ENCODE measurements at regions not wholly inside any gene's neighbourhood (a gene's known extent, or its start where the extent isn't known, plus 50 kb on each side); places are given as distances from the start of the nearest gene placed in this dataset.

DNA sequence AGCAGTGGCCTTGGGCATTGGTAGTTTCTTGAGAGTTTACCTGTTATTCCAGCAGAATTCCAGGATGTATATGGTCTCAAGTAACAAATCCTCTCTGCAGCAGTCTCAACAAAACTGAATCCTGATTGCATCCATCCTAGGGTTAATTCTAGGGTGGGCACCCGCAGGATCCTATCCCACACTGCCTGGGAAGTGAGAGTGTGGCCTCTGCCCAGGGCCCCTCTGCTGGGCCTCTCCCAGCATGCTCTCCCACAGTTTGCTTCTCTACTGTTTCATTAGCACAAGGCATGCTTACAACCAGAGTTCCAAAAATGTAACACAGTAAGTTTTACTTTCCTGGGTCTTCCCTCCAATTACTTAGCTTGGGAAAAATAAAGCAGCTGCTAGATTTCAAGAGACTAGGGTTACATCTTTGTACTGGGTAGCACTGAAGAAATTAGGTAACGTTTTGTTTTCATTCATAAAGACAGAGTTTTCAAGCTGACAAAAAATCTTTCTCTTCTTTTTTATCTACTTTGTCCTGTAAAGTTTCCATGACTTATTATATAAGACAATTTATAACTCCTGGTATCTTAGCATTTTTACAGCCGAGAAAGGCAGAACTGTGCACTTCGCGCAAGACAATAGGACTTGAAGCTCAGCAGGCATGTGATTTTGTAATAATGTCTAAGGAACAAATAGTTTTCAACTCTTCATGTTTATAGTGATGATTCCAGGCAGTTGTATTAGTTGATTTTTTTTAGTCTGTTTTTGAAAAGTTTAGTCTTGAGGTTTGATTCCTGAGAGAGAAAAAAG is 131.2 kb upstream of the PCDH18 start:
- peaks cover under 1% of the 10 kb centered on the region for H3K27me3 Mint-ChIP-seq (ENCODE audit: unreplicated experiment)
- peaks cover 6% of the 10 kb centered on the region for H3K4me1 Mint-ChIP-seq (ENCODE audit: low read depth, unreplicated experiment)

DNA sequence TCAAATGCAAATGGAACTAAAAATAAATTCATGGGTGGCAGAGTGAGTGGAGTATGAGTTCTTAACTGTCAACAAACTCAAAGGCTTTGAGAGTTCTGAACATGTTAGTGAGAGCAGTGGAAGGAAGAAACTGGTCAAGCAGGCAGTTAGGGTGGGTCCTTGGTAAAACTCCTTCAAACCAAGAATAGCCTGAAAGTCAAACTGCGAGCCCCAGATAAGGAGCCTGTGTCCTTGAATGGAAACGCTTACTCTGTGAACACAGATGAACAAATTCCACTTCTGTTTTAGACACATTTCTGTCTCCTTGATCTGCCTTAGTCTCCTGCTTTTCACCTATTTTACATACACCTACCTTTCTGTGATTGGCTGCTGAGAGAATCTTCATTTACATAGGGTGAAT is 129.4 kb upstream of the PCDH18 start:
- H3K4me1 Mint-ChIP-seq (ENCODE audit: low read depth, unreplicated experiment): peaks cover 4% of the 10 kb centered on the region
- no peaks in the 10 kb centered on the region for H3K27me3 Mint-ChIP-seq (ENCODE audit: unreplicated experiment)
- no peak overlapping the region for H3K27ac Mint-ChIP-seq (ENCODE audit: unreplicated experiment)
- no peaks in the 10 kb centered on the region for H3K9me3 Mint-ChIP-seq (ENCODE audit: unreplicated experiment)
- no peak overlapping the region for H3K4me3 Mint-ChIP-seq (ENCODE audit: unreplicated experiment)
- TF ChIP-seq, protein P1, sequence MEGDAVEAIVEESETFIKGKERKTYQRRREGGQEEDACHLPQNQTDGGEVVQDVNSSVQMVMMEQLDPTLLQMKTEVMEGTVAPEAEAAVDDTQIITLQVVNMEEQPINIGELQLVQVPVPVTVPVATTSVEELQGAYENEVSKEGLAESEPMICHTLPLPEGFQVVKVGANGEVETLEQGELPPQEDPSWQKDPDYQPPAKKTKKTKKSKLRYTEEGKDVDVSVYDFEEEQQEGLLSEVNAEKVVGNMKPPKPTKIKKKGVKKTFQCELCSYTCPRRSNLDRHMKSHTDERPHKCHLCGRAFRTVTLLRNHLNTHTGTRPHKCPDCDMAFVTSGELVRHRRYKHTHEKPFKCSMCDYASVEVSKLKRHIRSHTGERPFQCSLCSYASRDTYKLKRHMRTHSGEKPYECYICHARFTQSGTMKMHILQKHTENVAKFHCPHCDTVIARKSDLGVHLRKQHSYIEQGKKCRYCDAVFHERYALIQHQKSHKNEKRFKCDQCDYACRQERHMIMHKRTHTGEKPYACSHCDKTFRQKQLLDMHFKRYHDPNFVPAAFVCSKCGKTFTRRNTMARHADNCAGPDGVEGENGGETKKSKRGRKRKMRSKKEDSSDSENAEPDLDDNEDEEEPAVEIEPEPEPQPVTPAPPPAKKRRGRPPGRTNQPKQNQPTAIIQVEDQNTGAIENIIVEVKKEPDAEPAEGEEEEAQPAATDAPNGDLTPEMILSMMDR (IDR thresholded peaks at IDR 0.05; ENCODE audit: partially characterized antibody, unreplicated experiment): no peak
- no peaks in the 10 kb centered on the region for H3K36me3 Mint-ChIP-seq (ENCODE audit: unreplicated experiment)
- DNase-seq: no peak

More for the DNA sequence above, 131.2 kb upstream of the PCDH18 start:
- DNase-seq: no peak
- no peak overlapping the region for H3K4me3 Mint-ChIP-seq (ENCODE audit: unreplicated experiment)
- no peak overlapping the region for H3K27ac Mint-ChIP-seq (ENCODE audit: unreplicated experiment)
- H3K36me3 Mint-ChIP-seq (ENCODE audit: unreplicated experiment): no peaks in the 10 kb centered on the region
- TF ChIP-seq, protein P1 (IDR thresholded peaks at IDR 0.05; ENCODE audit: partially characterized antibody, unreplicated experiment): no peak
- no peaks in the 10 kb centered on the region for H3K9me3 Mint-ChIP-seq (ENCODE audit: unreplicated experiment)

DNA sequence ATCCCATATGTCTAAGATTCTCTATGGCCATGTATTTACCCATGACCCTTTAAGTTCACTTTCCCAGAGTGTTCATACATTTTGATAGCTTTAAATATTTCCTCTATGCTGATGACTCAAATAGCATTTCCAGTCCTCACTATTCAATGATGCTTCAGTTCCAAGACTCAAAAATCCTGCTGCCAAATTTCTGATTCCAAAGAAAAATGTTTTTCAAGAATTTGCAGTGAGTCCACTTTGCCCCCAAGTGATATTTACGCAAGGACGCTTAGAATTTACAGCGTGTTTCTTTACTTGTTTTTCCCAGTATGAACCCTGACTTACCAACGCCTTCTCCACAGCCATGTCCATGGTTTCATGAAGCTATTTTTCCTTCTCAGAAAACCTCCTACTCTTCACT is 127.9 kb upstream of the PCDH18 start:
- Mint-ChIP-seq H3K27ac (ENCODE audit: unreplicated experiment) (no peak overlapping the region), H3K4me1 (ENCODE audit: low read depth, unreplicated experiment) (peaks cover 4% of the 10 kb centered on the region), H3K4me3 (ENCODE audit: unreplicated experiment) (no peak overlapping the region), H3K36me3 (ENCODE audit: unreplicated experiment) (no peaks in the 10 kb centered on the region), H3K27me3 (ENCODE audit: unreplicated experiment) (peaks cover 2% of the 10 kb centered on the region), H3K9me3 (ENCODE audit: unreplicated experiment) (no peaks in the 10 kb centered on the region)
- TF ChIP-seq, protein P1 (IDR thresholded peaks at IDR 0.05; ENCODE audit: partially characterized antibody, unreplicated experiment): no peak
- DNase-seq: no peak

DNA sequence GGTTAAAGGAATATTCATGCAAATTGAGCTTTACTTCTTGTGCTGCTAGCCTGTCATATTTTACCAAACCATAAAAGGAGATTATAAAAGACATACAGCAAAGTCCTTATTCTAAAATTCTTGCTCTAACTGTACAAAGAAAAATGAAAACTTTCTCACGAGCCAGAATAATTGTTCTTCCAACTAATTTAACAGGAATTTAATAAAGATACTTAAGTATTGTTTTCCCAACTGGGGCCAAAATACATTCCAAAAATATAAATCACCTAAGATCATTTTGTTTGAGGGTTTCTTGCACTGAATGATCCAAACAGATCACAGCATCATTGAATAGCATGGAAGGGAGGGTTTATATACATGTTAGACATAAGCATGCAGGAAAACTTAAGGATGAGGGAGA is 127.1 kb upstream of the PCDH18 start:
- TF ChIP-seq, protein P1 (IDR thresholded peaks at IDR 0.05; ENCODE audit: partially characterized antibody, unreplicated experiment): no peak
- Mint-ChIP-seq H3K27me3 (ENCODE audit: unreplicated experiment) (peaks cover 2% of the 10 kb centered on the region), H3K36me3 (ENCODE audit: unreplicated experiment) (no peaks in the 10 kb centered on the region), H3K4me3 (ENCODE audit: unreplicated experiment) (no peak overlapping the region), H3K27ac (ENCODE audit: unreplicated experiment) (no peak overlapping the region), H3K9me3 (ENCODE audit: unreplicated experiment) (no peaks in the 10 kb centered on the region), H3K4me1 (ENCODE audit: low read depth, unreplicated experiment) (peaks cover 4% of the 10 kb centered on the region)
- DNase-seq: no peak

DNA sequence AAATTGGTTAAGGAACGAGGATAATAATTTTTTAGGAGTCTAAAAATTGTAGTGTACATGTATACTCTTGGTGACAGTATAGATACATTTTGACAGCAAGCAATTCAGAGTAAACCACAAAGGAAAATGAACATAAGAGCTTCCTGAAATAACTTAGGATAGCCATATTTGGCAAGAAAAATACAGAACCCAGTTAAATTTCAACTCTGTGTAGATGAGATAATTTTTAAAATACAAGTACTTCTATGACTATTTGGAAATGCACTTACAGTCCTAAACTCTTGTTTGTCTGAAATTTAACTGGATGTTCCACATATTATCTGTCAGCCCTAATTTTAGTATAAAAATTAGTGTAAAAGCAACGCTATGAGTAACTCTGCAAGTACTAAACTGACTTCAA is 124.4 kb upstream of the PCDH18 start:
- H3K36me3 Mint-ChIP-seq (ENCODE audit: unreplicated experiment): no peaks in the 10 kb centered on the region
- TF ChIP-seq, protein P1 (IDR thresholded peaks at IDR 0.05; ENCODE audit: partially characterized antibody, unreplicated experiment): no peak
- H3K4me1 Mint-ChIP-seq (ENCODE audit: low read depth, unreplicated experiment): no peaks in the 10 kb centered on the region
- H3K27me3 Mint-ChIP-seq (ENCODE audit: unreplicated experiment): peaks cover 2% of the 10 kb centered on the region
- no peak overlapping the region for H3K4me3 Mint-ChIP-seq (ENCODE audit: unreplicated experiment)
- no peak for DNase-seq
- no peak overlapping the region for H3K27ac Mint-ChIP-seq (ENCODE audit: unreplicated experiment)
- H3K9me3 Mint-ChIP-seq (ENCODE audit: unreplicated experiment): no peaks in the 10 kb centered on the region

Measured in glutamatergic neuron (in vitro differentiated cells).